GM23248 (cell line): ENCODE measurements at regions not wholly inside any gene's neighbourhood (a gene's known extent, or its start where the extent isn't known, plus 50 kb on each side); places are given as distances from the start of the nearest gene placed in this dataset.

Source experiments
- EZH2 ChIP-seq: fragments of 200-600 bp; sonication (generic); IDR thresholded peaks from 2 replicates; pipeline ENCODE4 v1.6.1; 2018; ENCODE audit warnings: antibody characterized with exemption, mild to moderate bottlenecking; ENCODE audit not compliant: insufficient read depth, poor library complexity, severe bottlenecking
- EZH2phosphoT487 ChIP-seq: fragments of 200-600 bp; sonication (generic); IDR thresholded peaks from 2 replicates; pipeline ENCODE4 v1.6.1; 2018; ENCODE audit warnings: antibody characterized with exemption, moderate library complexity, mild to moderate bottlenecking, low read depth; ENCODE audit not compliant: insufficient read depth

DNA sequence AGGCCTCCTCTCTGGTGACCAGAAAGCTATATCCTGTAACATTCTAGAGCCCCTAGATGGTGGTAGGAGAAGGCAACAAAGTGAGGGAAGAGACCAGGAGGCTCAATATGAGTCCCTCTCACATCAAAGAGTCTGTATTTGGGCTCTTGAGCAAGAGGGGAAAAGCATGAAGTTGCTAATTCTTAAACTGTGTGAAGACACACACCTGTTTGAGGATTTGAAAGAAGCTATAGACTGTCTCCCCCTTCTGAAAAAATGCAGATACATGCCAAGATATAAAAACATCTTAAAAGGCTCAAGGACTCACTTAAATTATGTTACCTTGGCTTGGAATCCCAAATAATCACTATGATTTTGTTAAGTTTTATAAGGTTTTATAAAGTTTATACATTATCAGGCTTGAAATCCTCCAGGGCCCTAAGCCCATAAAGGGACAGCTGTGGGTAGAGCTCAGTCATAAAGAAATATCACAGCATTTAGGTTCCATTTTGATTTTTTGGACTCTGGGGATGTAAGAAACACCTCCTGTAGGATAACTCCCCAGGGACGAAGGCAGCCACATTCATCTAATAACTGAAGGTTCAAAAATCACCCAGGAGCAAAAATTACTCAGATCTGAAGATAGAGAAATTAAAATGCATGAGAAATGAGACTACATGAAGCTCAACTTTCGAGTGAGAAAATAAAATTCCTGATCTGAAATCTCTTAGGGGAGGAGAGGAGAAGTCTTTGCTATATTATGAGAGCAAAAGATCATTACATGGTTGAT lies 136.1 kb upstream of the LGALSL start:
- TF ChIP-seq EZH2phosphoT487 (no peak), EZH2 (no peak)
